A673 (cell line): ENCODE measurements at regions not wholly inside any gene's neighbourhood (a gene's known extent, or its start where the extent isn't known, plus 50 kb on each side); places are given as distances from the start of the nearest gene placed in this dataset.

Experiments
- CTCF ChIP-seq: fragments of 300-800, 200-600 bp; sonication (generic); conservative IDR thresholded peaks from 2 replicates; pipeline ENCODE4 v1.5.1; 2017; ENCODE audit warnings: low read depth, mild to moderate bottlenecking, antibody characterized with exemption, low read length, moderate library complexity, mixed read lengths
- EZH2 ChIP-seq: fragments of 200-600 bp; sonication (generic); IDR thresholded peaks from 2 replicates; pipeline ENCODE4 v1.6.1; 2017; ENCODE audit warnings: borderline replicate concordance, low read depth, mild to moderate bottlenecking, mixed read lengths, antibody characterized with exemption, low read length; ENCODE audit not compliant: poor library complexity, severe bottlenecking

- TF ChIP-seq CTCF (no peak), EZH2 (no peak)
Observed at GRCh38 chr3:81898336-81898735, 136.9 kb upstream of the GBE1 start.
